ENCODE measurements at regions not wholly inside any gene's neighbourhood (a gene's known extent, or its start where the extent isn't known, plus 50 kb on each side); places are given as distances from the start of the nearest gene placed in this dataset.

- no peak for DNase-seq
- BruUV-seq (replicated peaks), result no TSS peak
- no peak for TF ChIP-seq CTCF (IDR thresholded peaks at IDR 0.05; ENCODE audit: unreplicated experiment)
- Mint-ChIP-seq H3K27ac (ENCODE audit: unreplicated experiment) (no peak overlapping the region), H3K4me3 (ENCODE audit: low read depth, unreplicated experiment) (no peak overlapping the region), H3K4me1 (ENCODE audit: low read depth, unreplicated experiment) (no peaks in the 10 kb centered on the region), H3K27me3 (ENCODE audit: unreplicated experiment) (no peaks in the 10 kb centered on the region), H3K9me3 (ENCODE audit: low read depth, unreplicated experiment) (peaks cover 2% of the 10 kb centered on the region), H3K36me3 (ENCODE audit: insufficient read depth, unreplicated experiment) (no peaks in the 10 kb centered on the region)
- CTCF ChIA-PET, result no interaction called here
- intact Hi-C loops (cut with micrococcal nuclease; ENCODE audit: unreplicated experiment), result no loop called here
Measured at GRCh38 chr4:114495471-114495928, 103.1 kb upstream of the UGT8 start.

- intact Hi-C loops (cut with micrococcal nuclease; ENCODE audit: unreplicated experiment), result no loop called here
- CTCF ChIA-PET, result no interaction called here
- no peak overlapping the region for H3K27ac Mint-ChIP-seq (ENCODE audit: unreplicated experiment)
- no peak for TF ChIP-seq CTCF (IDR thresholded peaks at IDR 0.05; ENCODE audit: unreplicated experiment)
- no peak overlapping the region for H3K4me3 Mint-ChIP-seq (ENCODE audit: low read depth, unreplicated experiment)
- no peak for DNase-seq
- no peaks in the 10 kb centered on the region for H3K4me1 Mint-ChIP-seq (ENCODE audit: low read depth, unreplicated experiment)
- H3K36me3 Mint-ChIP-seq (ENCODE audit: insufficient read depth, unreplicated experiment), result no peaks in the 10 kb centered on the region
- no TSS peak for BruUV-seq (replicated peaks)
- peaks cover 2% of the 10 kb centered on the region for H3K9me3 Mint-ChIP-seq (ENCODE audit: low read depth, unreplicated experiment)
- peaks cover 11% of the 10 kb centered on the region for H3K27me3 Mint-ChIP-seq (ENCODE audit: unreplicated experiment)
Measured at GRCh38 chr4:114497116-114497515, 101.5 kb upstream of the UGT8 start.

DNA sequence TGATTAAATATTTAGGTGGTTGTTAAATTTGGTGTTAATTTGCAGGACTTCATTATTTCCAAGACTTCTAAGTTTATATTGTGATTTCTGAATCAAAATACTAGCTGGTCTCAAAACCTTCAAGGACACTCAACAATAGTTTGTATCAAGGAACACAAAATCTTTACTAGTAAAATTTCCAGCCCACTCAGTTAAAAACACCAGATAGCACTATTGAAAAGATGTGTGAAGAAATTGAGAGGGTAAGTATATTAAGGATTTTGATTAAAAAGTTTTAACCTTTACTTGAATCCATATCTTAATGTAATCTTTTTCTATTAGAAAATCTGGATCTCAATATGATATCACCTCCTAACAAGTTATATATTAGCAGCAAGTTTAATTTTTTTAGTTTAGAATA lies 89.3 kb upstream of the UGT8 start:
- no peak overlapping the region for H3K27ac Mint-ChIP-seq (ENCODE audit: unreplicated experiment)
- intact Hi-C loops (cut with micrococcal nuclease; ENCODE audit: unreplicated experiment), result loop anchor here (1.0 kb wide), 1 partner anchor 150 kb away; no protein-coding TSS in a partner anchor
- CTCF ChIA-PET, result interaction anchor here (1.4 kb wide), 1 partner anchor 145 kb away, joined by 3 read pairs; no protein-coding TSS in a partner anchor

DNA sequence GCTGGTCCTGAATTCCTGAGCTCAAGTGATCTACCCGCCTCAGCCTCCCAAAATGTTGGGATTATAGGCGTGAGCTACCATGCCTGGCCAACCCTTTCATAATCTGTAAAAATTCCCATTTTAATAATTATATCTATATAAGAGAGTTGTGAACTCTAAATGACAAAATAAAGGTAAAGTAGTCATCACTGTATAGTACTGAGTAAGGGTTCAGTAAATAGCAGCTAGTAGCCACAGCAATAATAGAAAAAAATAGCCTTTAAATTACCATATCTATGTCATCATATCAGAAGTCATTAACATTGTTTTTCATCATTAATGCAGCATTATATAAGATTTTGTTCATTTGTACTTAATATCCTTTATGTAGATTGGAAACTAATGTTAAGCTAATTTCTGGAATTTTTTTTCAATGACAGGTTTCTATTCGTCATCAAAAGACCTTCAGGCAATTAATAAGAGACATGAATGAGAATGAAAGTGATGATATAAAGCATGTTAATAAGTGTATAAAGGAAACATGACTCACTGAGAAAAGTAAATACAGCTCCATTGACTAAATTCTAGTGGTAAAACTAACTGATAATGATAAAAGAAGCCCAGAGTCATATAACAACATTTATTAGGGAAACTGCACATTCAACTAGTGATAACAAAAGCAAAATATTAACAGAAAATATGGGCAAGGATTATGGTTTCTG lies 85.9 kb upstream of the UGT8 start:
- intact Hi-C loops (cut with micrococcal nuclease; ENCODE audit: unreplicated experiment), result loop anchor here (2.0 to 5.0 kb wide), 2 partner anchors 50 to 90 kb away; no protein-coding TSS in a partner anchor
- no peaks in the 10 kb centered on the region for H3K9me3 Mint-ChIP-seq (ENCODE audit: low read depth, unreplicated experiment)
- no peak overlapping the region for H3K4me3 Mint-ChIP-seq (ENCODE audit: low read depth, unreplicated experiment)
- no peak for TF ChIP-seq CTCF (IDR thresholded peaks at IDR 0.05; ENCODE audit: unreplicated experiment)
- no peak for DNase-seq
- BruUV-seq (replicated peaks), result no TSS peak
- CTCF ChIA-PET, result interaction anchor here (1.0 to 1.5 kb wide), 3 partner anchors 91 to 142 kb away, joined by 3 to 6 read pairs (median 3); no protein-coding TSS in a partner anchor
- H3K27me3 Mint-ChIP-seq (ENCODE audit: unreplicated experiment), result peaks cover 29% of the 10 kb centered on the region
- H3K4me1 Mint-ChIP-seq (ENCODE audit: low read depth, unreplicated experiment), result peaks cover 9% of the 10 kb centered on the region
- H3K36me3 Mint-ChIP-seq (ENCODE audit: insufficient read depth, unreplicated experiment), result no peaks in the 10 kb centered on the region
- no peak overlapping the region for H3K27ac Mint-ChIP-seq (ENCODE audit: unreplicated experiment)

More for the DNA sequence above, 89.3 kb upstream of the UGT8 start:
- H3K4me3 Mint-ChIP-seq (ENCODE audit: low read depth, unreplicated experiment), result no peak overlapping the region
- H3K4me1 Mint-ChIP-seq (ENCODE audit: low read depth, unreplicated experiment), result peaks cover 9% of the 10 kb centered on the region
- H3K27me3 Mint-ChIP-seq (ENCODE audit: unreplicated experiment), result peaks cover 63% of the 10 kb centered on the region
- BruUV-seq (replicated peaks), result no TSS peak
- no peaks in the 10 kb centered on the region for H3K9me3 Mint-ChIP-seq (ENCODE audit: low read depth, unreplicated experiment)
- no peak for TF ChIP-seq CTCF (IDR thresholded peaks at IDR 0.05; ENCODE audit: unreplicated experiment)
- no peaks in the 10 kb centered on the region for H3K36me3 Mint-ChIP-seq (ENCODE audit: insufficient read depth, unreplicated experiment)
- no peak for DNase-seq

Data from Calu3 (cell line).